NCI-H82 treated with DMSO at 0.1 percent for 48 hours (cell line): ENCODE measurements at regions not wholly inside any gene's neighbourhood (a gene's known extent, or its start where the extent isn't known, plus 50 kb on each side); places are given as distances from the start of the nearest gene placed in this dataset.
"Not testable (repeated sequence)": the region's sequence is repeated elsewhere in the genome, so short reads cannot be mapped to it uniquely, and the experiment has no call there.

Experiments used
- DNase-seq: peaks from one replicate; lab custom pipeline; 2025; ENCODE audit not compliant: unreplicated experiment; lab: John Stamatoyannopoulos, UW

DNA sequence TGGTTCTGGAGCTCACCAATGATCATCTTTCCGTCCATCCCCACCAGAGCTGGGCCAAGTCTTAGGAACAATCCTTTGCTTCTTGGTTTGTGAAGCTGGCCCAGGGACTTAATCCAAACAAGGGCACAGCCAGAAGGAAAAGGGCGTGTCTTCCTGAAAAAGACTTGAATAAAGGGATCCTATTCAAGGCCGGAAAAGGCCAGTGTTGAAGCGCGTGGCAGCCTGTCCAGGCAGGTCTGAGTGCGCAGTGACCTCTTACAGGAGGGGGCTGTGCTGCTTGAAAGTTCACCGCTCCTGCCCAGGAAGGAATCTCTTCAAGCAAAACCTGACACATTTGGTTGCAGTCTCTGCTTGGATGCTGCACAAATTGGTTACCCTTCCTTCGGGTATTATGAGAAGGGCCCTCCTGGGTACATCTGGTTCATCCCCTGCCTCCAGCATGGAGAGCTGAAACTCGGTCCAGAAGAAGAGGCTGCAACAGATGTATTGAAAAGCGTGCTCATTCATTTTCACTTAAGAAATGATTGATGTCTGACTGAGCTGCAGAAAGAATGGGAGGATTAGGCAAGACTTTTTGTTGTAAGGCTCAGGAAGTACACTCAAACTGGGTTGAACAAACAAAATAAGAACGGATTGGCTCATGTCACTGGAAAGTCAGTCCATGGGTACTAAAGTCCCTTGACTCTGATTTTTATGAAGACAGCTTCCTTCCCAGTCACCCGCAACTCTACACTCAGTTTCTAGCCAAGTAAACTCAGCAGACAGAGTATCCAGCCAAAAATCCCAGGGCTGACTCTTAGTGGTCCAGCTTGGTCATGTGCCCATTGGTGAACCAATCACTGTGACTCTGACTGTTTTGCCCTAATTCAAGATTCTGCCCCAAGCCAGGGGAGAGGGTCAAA, 136.3 kb downstream of the TFAP2C start:
- DNase-seq = no peak

DNA sequence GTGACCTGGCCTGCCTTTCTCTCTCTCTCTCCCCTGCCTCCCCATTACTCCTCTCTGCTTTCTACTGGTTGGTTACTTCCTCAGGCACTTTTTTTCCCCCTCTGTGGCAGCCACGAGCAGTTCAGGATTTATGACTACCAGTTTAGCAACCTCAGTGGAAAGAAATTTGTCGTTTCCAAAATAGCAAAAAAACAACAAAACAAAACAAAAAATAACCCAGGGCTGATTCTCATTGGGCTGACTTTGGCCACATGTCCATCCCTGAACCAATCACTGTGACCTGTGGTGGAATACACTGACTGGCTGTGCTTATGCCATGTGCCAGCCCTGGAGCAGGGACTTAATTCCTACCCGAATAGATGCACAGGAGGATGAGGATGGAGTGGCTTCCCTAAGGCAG, 137.4 kb downstream of the TFAP2C start:
- DNase-seq = no peak

DNA sequence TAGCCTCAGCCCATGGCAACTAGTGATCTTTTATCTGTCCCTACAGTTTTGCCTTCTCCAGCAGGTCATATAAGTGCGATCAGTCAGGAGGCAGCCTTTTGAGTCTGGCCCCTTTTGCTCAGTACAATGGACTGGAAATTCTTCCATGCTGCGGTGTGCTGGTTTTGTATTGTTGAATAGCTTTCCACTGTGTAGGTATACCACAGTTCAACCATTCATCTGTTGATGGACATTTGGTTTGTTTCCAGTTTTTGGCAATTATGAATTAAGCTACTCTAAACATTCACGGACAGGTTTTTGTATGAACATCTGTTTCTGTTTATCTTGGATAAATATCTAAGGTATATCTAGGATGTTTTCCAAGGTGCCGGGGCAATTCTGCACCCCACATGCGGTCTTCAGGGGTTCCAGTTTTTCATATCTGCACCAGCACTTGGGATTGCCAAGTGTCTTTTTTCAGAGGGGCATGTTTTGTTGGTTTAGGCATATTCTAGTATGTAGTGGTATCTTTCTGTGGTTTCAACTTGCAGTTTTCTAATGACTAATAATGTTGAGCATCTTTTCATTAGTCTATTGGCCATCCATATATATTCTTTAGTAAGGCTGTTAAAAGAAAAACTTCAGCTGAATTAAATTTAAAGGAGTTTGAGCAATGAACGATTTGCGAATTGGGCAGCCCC, 141.0 kb downstream of the TFAP2C start:
- no peak for DNase-seq

DNA sequence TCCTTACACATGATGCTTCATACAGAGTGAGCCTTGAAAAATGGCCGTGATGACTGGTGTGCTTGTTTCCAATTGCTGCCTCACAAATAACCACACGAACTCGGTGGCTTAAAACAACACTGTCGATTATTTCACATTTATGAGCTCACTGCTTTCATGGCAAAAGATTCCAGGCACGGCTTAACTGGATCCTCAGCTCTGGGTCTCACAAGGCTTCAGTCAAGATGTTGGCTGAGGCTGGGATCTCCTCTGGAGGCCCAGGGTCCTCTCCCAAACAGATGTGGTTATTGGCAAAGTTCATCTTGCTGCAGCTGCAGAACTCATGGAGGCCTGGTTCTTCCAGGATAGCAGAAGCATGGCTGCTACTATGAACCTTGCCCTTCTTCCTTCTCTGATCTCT, 144.6 kb downstream of the TFAP2C start:
- no peak for DNase-seq

DNA sequence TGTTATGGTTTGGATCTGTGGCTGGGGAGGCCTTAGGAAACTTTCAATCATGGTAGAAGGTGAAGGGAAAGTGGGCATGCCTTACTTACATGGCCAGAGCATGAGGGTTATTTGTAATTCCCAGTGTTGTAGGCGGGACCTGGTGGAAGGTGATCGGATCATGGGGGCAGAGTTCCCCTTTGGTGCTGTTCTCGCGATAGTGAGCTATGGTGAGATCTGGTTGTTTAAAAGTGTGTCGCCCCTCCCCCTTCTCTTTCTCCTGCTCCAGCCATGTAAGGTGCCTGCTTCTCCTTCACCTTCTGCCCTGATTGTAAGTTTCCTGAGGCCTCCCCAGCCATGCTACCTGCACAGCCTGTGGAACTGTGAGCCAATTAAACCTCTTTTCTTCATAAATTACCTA, 145.8 kb downstream of the TFAP2C start:
- DNase-seq = no peak

DNA sequence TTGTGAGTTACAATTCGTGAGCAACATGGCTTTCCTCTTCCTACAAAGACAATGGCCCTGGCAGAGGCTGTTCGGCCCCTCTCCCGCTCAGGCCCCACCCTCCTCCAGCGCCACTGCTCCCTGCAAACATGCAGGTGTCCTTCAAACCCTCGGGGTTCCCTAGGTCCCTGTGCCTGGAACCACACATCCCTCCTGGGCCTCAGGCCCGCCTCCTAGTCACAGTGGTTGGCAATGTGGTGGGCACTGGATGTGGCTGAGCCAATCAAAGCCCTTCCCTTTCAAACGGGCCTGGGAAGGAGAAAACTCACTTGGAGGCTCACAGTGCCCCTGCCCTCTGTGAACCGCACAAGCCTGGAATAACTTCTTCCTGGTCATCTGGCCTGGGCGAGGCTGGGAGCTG, 147.2 kb downstream of the TFAP2C start:
- DNase-seq = no peak

DNA sequence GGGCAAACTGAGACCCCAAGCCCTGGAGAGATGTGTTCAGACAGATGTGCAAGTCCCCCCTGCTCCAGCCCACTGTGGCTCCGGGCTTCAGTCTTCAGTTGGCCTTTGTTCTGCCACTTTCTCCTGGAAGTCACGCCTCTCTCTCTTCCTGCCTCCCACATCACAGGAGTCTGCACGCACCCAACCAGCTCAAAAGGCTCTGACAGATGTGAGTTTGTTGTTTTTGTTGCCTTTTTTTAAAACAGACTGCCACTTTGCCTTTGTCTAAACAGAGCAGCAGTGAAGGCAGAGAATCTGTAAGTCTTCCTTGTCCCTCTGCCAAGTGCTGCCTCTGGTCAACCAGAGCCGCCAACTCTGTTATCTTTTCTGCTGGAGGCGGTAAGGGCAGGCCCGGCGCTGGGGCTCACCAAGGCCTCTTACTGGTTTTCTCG, 149.7 kb downstream of the TFAP2C start:
- no peak for DNase-seq

DNA sequence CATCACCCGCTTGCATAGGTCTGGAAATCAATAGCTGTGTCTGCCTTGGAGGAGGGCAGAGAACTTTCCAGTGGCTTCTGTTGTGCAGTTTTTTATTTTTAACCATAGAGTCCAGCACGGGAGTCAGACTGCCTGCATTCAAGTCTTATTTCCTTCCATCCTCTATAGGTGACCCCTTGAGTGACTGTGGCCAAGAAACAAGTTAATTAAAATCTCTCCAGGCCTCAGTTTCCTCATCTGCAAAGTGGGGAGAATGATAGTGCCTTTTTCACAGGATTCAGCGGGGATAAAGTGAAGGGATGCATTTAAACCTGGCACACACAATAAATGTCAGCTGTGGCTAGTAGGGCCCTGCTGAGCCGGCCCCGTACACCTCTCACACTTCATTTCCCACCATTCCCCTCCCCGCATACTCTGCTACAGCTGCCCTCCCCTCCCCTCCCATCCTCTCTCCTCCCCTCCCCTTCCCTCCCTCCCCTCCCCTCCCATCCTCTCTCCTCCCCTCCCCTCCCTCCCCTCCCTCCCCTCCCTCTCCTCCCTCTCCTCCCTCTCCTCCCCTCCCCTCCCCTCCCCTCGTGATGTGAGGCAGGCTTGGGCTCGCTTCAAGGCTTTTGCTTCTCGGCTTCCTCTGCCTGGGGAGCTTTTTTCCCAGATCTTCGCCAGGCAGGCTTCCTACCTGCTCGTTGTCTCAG, 150.5 kb downstream of the TFAP2C start:
- DNase-seq = no peak

DNA sequence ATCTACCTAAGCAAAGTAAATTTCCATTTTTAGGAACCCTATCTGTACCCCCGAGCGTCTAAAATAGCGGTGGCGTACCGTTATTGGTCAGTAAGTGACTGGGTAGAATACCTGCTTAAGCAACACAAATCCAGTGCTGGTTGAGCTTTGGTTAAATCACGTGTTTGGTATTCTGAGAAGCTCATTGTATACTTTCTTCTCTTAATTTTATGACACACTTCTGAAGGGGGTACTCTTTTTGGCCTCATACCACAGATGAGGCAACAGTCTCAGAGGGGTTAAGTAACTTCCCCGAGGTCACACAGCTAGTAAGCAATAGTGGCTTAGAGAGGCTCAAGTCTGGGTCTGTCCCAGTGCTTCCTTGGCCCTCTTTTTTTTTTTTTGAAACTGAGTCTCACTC, 151.2 kb downstream of the TFAP2C start:
- no peak for DNase-seq

DNA sequence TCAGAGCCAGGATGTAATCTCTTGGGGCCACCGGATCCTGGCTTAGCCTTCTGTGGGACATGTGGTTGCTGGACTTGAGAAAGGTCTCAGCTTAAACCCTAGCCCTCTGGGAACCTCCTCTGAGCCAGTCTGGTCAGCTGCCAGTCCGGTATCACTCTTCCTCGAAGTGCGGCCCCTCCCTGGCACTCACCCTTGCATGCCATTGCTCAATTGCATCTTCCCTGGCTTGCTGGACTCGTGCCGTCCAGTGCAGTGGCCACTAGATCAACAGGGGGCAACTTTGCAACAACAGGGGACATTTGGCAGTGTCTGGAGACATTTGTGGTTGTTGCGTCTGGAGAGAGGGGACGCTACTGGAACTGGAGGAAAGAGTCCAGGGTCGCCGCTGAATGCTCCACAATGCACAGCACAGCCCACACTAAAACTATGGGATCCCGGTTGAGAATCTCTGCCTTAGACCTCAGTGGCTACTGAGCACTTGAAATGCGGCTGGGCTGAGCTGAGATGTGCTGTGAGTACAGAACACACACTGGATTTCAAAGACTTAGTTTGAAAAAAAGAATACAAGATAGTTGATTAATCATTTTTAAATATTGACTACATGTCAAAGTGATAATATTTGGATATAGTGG, 152.1 kb downstream of the TFAP2C start:
- DNase-seq = no peak

DNA sequence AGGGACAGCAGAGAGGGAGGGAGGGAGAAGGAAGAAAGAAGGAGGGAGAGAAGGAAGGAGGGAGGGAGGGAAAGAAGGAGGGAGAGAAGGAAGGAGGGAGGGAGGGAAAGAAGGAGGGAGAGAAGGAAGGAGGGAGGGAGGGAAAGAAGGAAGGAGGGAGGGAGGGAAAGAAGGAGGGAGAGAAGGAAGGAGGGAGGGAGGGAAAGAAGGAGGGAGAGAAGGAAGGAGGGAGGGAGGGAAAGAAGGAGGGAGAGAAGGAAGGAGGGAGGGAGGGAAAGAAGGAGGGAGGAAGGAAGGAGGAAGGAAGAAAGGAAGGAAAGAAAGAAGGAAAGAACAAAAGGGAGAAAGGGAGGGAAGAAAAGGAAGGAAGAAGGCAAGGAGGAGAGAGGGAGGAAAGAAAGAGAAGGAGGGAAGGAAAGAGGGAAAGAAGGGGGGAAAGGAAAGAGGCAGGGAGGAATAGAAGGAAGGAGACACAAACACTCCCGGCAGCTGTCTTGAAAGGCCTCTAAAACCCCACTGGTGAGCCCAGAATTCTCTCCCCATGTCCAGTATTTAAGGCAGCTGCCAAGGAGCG, 153.0 kb downstream of the TFAP2C start:
- DNase-seq = not testable (repeated sequence)

DNA sequence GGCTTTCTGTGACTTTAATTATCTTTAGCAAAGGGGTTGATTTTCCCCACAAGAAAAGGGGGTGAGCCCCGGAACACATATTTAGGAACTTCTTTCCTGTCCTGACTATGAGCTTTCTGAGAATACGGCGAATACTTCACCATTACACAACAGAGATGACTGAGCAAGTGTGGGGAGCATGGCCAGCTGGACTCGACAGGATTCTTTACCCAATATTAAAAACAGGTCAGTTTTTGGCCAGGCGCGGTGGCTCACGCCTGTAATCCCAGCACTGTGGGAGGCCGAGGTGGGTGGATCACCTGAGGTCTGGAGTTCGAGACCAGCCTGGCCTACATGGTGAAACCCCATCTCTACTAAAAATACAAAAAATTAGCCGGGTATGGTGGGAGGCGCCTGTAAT, 153.7 kb downstream of the TFAP2C start:
- DNase-seq = not testable (repeated sequence)

DNA sequence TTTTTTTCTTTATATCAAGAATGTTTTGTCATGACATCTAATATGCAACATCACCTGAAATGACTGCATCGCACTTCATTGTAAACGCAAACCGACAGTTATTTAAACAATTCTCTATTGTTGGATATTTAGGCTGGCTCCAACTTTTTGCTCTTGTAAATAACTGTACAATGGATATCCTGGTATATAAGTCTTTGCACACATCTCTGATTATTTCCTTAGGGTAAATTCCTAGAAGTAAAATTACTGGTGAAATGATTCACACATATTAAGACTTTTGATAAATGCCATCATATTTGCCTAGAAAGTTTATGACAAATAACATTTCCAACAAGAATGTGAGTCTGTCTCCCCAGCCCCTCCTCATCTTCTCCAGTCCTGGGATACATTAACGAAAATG, 154.7 kb downstream of the TFAP2C start:
- DNase-seq = no peak

DNA sequence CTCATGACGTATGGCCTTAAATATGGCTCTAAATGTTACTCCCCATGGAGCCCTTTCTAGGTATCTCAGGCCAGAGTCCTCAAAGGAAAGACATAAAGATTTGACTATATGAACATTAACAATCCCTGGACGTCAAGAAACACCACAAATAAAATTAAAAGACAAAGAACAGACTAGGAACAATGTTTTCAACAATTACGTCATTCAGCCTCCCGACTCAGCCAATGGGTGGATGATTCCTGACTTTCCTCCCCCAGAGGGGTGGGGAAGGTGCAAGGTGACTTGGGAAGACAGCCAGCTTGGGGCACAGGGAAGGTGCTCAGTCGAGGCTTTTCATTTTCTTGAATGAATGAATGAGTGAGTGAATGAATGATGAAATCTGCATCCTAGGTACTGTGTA, 157.4 kb downstream of the TFAP2C start:
- no peak for DNase-seq

DNA sequence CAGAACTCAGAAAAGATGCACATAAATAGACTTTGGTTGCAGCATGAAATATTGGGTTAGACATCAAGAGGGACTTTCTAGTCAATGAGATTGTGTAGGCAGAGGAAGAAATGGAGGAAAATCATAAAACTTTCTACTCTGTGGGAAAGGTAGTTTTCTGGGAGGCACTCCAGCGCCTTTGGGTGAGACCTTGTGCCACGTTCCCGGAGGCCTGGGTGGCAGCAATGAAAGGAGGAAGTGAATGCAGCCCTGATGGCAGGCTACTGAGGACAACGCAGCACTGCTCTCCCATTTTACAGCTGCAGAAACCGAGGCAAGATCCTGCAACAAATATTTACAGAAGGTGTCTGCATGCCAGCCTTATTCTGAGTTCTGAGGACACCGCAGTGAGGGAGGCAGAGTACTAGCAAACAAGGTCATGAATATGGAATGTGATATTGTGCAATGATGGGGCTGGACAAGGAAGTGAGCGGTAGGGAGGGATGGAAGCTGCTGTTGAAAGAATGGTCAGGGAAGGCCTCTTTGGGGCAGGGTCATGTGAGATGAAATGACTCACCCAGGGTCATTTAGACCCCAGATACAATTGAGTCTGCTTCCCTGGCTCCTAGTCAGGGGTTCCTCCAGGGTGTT, 159.1 kb downstream of the TFAP2C start:
- DNase-seq = no peak

DNA sequence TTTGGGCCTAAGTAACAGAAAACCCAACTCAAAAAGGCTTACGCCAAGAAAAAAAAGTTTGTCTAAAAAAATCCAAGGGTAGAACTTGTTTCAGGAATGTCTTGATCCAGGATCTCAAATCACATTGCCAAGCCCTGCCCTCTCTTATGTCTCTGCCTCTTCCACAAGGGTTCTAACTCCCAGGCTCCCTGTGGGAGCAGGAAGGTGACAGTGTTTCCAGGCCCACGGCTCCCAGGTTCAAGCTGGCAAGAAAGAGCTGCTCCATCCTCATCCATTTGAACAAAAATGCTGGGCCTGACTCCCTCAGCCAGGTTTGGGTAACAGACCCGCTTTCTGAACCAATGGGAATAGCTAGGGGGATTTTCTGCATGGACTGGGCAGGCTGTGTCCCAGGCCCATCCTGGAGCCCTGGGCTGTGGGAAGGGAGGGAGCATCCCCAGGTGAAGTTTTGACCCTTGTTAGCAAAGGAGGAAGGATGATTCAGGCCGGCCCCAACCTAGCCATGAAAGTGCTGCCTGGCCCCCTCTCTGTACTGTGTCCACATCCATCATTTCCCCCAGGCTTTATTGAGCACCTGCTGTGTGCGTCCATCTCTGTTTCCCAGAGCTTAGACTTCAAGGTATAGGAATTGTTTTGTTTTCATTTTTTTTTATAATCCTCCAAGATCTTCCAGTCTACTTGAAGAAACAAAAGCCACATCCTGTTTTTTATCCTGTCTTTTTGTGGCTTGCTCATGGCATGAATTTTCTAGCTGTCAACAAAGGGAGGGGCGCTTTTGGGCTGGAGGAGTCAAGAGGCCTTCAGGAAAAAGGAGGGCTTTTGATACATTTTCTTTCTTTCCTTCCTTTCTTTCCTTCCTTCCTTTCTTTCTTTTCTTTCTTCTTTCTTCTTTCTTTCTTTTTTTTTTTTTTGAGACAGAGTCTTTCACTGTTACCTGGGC, 159.8 kb downstream of the TFAP2C start:
- no peak for DNase-seq

DNA sequence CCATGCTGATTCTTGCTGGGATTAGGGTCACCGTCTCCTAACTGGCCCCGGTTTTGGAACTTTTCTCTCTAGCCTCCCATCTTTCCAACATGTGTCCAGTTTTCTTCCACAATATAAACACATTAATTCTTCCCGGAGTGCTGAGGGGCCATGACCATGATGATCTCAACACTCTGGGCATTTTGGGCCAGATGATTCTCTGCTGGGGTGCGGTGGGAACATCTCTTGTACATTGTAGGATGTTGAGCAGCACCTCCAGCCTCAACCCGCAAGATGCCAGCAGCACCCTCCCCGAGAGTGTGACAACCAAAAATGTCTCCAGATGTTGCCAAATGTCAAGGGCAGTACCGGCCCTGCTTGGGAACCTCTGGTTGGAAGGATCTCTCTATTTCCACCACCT, 164.8 kb downstream of the TFAP2C start:
- no peak for DNase-seq

DNA sequence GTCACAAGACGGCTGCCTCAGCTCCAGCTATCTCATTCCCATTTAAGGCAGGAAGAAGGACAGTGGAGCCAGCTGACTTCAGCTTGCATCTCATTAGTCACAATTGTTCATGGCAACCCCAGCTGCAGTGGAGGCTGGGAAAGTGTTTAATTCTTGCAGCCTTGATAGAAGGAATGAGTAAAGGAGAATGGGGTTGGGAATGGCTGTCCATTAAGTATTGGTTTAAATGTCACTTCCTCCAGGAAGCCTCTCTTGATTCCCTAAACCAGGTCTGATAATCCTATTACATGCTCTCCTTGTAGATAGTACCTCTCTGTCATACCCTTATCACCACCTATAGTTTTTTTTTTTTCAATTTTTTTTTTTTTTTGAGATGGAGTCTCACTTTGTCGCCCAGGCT, 166.4 kb downstream of the TFAP2C start:
- DNase-seq = no peak

DNA sequence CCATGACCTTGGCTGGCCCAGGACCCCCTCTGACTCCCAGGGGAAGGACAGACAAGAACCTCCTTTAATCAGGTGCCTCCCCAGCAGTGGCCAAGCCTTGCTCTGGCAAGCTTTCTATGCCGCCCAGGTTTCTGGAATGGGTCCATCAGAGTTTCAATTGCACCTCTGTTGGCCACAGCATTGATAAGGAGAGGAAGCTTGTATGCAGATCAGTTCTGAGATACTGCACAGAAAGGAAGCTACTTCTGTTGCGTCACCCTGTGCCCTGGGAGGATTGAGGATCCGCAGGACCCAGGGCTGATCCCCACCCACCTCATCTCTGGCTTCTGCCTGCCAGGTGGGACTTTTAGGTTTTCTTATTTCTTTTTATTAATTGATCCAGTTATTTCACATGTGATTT, 167.2 kb downstream of the TFAP2C start:
- no peak for DNase-seq

DNA sequence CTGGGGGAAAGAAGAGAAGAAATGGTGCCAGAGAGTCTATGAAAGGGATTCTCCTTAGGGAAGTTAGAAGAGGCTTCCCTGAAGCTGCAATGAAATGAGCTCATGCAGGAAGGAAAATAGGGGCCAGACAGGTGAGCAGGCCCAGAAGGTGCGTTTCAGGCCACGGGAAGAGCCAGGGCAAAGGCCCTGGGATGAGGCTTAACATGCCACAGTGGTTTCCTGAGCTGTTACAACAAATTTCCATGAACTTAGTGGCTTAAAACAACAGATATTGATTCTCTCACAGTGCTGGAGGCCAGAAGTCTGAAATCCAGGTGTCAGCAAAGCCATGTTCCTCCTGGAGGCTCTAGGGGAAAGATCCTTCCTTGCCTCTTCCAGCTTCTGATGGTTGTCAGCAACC, 167.9 kb downstream of the TFAP2C start:
- no peak for DNase-seq
